ENCODE measurements at regions not wholly inside any gene's neighbourhood (a gene's known extent, or its start where the extent isn't known, plus 50 kb on each side); places are given as distances from the start of the nearest gene placed in this dataset.

DNA sequence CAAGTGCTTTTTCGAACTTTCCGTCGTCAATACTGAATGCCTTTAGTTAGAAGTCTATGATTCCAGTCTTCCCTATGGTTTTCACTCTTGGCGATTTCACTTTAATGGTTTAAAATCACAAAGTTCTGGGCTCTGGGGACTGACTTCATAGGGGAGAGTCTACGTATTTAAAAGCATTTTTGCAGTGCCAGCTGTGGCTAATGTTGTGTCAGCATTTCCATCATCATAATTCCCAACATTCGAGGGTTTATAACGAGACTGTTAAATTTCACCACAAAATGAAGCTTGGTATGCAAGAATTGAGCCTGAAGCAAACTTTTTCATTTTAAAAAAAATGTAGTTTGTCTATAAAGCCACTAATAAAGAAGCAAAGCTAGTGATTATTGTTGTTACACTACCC lies 242.7 kb downstream of the SOX4 start:
- TF ChIP-seq, protein P1, sequence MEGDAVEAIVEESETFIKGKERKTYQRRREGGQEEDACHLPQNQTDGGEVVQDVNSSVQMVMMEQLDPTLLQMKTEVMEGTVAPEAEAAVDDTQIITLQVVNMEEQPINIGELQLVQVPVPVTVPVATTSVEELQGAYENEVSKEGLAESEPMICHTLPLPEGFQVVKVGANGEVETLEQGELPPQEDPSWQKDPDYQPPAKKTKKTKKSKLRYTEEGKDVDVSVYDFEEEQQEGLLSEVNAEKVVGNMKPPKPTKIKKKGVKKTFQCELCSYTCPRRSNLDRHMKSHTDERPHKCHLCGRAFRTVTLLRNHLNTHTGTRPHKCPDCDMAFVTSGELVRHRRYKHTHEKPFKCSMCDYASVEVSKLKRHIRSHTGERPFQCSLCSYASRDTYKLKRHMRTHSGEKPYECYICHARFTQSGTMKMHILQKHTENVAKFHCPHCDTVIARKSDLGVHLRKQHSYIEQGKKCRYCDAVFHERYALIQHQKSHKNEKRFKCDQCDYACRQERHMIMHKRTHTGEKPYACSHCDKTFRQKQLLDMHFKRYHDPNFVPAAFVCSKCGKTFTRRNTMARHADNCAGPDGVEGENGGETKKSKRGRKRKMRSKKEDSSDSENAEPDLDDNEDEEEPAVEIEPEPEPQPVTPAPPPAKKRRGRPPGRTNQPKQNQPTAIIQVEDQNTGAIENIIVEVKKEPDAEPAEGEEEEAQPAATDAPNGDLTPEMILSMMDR (IDR thresholded peaks at IDR 0.05; ENCODE audit: low read depth, low read length, poor library complexity, severe bottlenecking): no peak
- TF ChIP-seq EZH2phosphoT487 (IDR thresholded peaks at IDR 0.05; ENCODE audit: borderline replicate concordance, low read length): no peak

Data from DOHH2 (cell line).